ENCODE measurements at regions not wholly inside any gene's neighbourhood (a gene's known extent, or its start where the extent isn't known, plus 50 kb on each side); places are given as distances from the start of the nearest gene placed in this dataset.

GRCh38 chr11:80502511-80502910 is 1061.7 kb upstream of the TENM4 start (continued):
- no peak for TF ChIP-seq HSF1 (IDR thresholded peaks at IDR 0.05; ENCODE audit: low read depth, low read length)
- no peak for TF ChIP-seq MAX (IDR thresholded peaks at IDR 0.05; ENCODE audit: low read depth, low read length)
- TF ChIP-seq ZNF687 (IDR thresholded peaks at IDR 0.05): no peak
- no peak for TF ChIP-seq TBL1XR1 (IDR thresholded peaks at IDR 0.05; ENCODE audit: low read depth, low read length)
- no peak for TF ChIP-seq BACH1 (IDR thresholded peaks at IDR 0.05; ENCODE audit: borderline replicate concordance)

GRCh38 chr11:80495116-80495515 is 1054.3 kb upstream of the TENM4 start:
- H3K4me2 ChIP-seq (ENCODE audit: control insufficient read depth, insufficient read depth): no peak overlapping the region
- SMC1A ChIA-PET (ENCODE audit: uncharacterized antibody, unreplicated experiment): no interaction called here
- no peaks in the 10 kb centered on the region for H3K79me2 ChIP-seq (ENCODE audit: control insufficient read depth, insufficient read depth, low read length)
- no peak overlapping the region for H3K9ac ChIP-seq (ENCODE audit: control insufficient read depth, insufficient read depth, low read length)
- TF ChIP-seq MTA3 (IDR thresholded peaks at IDR 0.05; ENCODE audit: borderline replicate concordance, low read length) (no peak), MXI1 (IDR thresholded peaks at IDR 0.05; ENCODE audit: low read depth, low read length) (no peak)
- CTCF ChIA-PET: no interaction called here
- H2AFZ ChIP-seq (ENCODE audit: control insufficient read depth, low read depth, low read length): no peak overlapping the region
- in situ Hi-C loops (cut with MboI) (no loop called here), intact Hi-C loops (cut with micrococcal nuclease; ENCODE audit: unreplicated experiment) (no loop called here)
- DNase-seq (ENCODE audit: low read depth, low spot score) (no peak), FAIRE-seq (no peak), ATAC-seq (no peak)
- RAD21 ChIA-PET (ENCODE audit: unreplicated experiment): no interaction called here
- no TSS peak for BruUV-seq (replicated peaks)
- H4K20me1 ChIP-seq (ENCODE audit: control insufficient read depth, insufficient read depth): no peaks in the 10 kb centered on the region
- no peaks in the 10 kb centered on the region for H3K9me3 ChIP-seq (replicated peaks; ENCODE audit: control insufficient read depth, insufficient read depth, low read length)
- no peaks in the 10 kb centered on the region for H3K4me1 ChIP-seq (ENCODE audit: control insufficient read depth, insufficient read depth, low read length)
- POLR2A ChIA-PET: no interaction called here
- no peaks in the 10 kb centered on the region for H3K27me3 ChIP-seq (replicated peaks in 1 of 2; ENCODE audit: control insufficient read depth in 2 of 2, insufficient read depth in 2 of 2, low read length in 1 of 2)
- H3K27ac ChIP-seq (ENCODE audit: control insufficient read depth, insufficient read depth): no peak overlapping the region
- H3K36me3 ChIP-seq (ENCODE audit: control insufficient read depth in 2 of 2, insufficient read depth in 2 of 2, low read length in 1 of 2): no peaks in the 10 kb centered on the region
- no peak overlapping the region for H3K4me3 ChIP-seq
